Stimulated activated CD4-positive, alpha-beta T cell treated with anti-CD3 and anti-CD28 coated beads, TNF-alpha, amount 100 ng/mL, for 48 hours (primary cell): ENCODE measurements at regions not wholly inside any gene's neighbourhood (a gene's known extent, or its start where the extent isn't known, plus 50 kb on each side); places are given as distances from the start of the nearest gene placed in this dataset.

Experiments used
- DNase-seq, 3 donors: peaks; one replicate each; pipeline ENCODE4 v3.0.0-alpha.2; 2020; ENCODE audit warnings: low read depth in 3 of 3

DNA sequence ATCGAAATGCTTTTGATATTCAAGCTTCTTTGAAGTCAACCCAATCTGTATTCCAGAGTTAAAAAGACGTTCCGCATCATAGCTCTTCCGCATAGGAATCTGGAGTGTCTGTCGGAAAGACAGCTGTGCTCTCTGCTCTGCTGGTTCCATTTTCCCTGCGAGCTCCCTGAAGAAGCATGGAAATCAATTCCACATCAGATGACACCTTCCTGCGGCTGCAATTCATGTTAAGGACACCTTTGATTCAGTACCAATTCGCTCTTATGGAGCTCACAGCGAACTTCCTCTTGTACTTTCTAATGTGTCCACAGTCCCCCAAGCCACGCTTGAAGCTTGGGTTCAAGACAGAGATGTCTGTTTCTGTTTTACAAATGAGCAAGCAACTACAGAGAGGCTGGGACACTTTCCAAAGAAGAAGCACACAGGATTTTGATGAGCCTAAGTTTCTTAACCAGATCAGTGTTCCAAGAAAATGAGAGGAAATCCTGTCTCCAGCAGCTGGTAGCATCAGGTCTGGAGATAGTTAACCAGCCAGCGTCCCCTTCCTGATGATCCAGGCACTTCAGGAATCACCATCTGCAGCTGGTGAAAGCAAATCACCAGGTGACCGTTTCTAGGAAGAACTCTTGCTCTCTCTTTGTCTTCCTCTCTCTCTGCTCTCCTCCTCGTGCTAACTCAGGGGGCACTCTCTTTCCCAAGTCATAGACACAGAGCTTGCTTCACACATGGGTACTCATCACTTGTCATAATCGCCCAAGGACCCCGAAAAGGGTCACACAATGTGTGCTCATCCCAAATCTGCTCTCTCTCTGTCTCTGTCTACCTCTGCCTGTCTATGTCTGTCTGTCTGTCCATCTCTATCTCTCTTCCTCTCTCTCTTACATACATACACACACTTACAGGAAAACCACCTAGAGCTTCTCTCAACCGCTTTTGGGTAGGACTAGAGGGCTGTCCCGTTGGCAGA lies 281.8 kb downstream of the FAM43A start:
- no peak for DNase-seq

DNA sequence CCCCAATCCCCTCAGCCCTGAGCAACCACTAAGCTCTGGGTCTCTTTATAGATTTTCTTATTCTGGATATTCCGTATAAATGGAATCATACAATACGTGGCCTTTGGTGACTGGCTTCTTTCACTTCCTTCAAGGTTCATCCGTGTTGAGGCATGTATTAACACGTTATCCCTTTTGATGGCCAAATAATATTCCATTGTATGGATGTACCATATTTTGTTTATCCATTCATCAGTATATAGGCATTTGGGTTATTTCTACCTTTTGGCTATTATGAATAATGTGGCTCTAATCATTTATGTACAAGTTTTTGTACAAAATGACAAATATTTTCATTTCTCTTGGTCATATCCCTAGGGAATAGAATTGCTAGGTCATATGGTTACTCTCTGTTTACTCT lies 284.4 kb downstream of the FAM43A start:
- DNase-seq: no peak

DNA sequence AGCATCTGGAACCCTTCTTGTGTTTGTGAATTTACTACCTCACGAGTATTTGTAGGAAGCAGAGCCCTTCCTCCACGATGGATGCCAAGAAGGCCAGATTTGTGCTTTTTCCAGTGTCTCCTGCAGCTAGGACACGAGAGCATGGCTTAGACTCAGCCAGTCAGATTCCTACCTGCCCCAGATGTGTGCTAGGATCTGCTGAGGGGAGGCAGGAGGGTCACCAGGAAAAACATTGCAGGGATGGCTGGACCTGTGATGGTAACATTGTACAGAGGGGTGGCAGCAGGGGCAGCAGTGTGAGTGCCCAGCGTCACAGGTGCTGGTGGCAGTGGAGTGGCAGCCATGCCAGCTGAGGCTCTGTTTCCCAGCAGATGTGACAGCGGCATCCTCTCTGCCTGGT lies 285.3 kb downstream of the FAM43A start:
- DNase-seq: no peak

DNA sequence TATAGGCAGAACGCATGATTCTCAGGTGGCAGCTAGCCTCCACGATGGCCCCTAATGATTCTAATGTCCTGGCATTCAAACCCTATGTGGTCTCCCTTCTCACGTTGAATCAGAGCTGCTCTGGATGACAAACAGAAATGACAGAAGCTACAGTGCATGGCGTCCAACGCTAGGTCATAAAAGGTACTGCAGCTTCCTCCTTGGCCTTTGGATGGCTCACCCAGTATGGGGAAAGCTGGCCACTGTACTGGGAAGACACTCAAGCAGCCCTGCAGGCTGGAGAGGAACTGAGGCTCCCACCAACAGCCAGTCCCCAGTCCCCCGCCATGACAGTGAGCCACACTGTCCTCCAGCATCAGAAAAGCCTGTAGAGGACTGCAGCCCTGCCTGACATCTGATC lies 286.3 kb downstream of the FAM43A start:
- DNase-seq: no peak

DNA sequence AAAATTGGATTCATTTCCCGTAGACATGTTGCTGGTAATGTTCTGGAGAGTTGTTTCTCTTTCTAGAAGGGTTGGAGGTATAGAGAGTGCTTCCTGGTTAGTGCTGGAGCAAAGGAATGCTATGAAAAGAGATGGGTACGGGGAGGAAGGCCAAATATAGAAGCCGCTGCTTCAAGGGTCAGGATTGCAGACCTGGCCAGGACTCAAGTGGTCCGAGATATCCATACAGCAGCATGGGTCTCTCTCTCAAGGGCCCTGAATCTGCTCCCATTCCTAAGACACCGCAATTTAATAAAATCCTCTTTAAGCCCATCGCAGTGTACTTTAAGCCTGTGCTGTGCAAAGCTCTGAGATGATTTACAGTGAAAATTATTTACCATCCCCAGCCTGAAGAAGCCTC lies 287.0 kb downstream of the FAM43A start:
- no peak for DNase-seq

DNA sequence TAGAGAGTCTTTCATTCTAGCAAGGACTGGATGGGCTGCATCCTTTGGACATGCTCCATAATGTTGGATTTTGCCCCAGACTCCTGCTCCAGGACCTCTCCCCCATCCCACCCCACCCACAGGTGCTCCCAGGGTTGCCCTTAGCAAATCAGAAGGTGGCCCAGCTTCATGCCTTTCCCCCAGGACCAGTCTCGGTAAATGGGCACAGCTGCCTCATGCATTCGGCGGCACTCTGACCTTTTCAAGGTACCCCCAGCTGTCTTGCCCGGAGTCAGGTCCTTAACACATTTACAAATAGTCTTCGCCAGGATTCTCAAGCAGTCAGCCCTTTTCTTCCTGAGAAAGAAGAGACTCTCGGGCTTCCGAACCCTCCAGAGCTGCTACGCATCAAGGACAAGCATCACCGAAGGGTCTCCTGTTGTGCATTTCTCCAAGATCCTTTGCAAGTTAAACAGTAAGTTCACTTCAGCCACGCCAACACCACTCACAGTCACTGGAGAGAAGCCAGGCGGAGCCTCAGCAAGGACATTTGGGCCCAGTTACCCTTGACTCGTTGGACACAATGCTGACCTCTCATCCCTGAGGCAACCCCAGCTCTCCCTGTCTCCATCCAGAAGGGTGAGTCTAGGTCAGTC lies 287.8 kb downstream of the FAM43A start:
- no peak for DNase-seq

DNA sequence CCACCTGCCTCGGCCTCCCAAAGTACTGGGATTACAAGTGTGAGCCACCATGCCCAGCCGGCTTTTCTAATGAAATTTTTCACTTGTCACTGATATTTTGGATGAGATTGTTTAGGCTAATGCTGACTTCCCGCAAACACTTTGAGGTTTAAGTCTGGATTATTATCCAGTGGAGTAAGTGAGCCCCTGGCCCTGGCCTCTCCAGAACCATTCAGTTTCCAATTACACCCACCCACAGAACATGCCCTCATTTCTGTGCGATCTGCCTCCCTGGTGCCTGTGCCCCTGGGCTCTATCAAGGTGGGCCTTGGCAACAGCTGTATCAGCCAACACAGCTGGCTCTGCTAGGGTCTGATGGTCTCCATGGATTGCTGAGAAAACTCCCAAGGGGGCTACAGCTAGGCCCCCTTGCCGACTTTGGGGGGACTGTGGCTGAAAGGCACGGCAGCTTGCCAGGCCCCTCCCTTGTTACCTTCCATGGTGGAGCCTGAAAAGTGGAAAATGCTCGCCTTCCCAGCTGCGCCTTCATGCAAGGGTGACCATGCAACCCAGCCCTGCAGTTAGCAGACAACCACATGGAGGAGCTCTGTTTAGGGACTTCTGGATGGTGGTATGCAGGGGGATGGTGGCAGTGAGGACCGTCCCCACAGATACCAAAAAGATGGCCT lies 288.9 kb downstream of the FAM43A start:
- DNase-seq: no peak

DNA sequence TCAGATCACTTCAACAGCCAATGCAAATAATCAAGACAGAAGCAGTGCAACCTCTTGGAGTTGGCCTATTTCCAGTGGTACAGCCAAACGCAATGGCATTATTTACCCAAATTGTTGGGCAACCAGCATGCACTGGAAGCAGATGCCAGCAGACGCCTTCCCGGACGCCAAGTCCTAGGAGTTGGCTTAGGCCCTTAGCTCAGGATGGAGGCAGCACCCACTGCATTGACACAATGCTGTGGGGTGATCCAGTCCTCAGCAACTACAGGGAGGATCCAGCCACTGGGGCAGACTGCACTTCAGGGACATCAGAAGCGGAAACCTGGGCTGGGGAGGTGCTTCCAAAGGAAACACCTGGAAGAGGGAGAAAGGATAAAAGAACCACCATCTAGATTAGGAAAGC lies 290.4 kb downstream of the FAM43A start:
- no peak for DNase-seq

DNA sequence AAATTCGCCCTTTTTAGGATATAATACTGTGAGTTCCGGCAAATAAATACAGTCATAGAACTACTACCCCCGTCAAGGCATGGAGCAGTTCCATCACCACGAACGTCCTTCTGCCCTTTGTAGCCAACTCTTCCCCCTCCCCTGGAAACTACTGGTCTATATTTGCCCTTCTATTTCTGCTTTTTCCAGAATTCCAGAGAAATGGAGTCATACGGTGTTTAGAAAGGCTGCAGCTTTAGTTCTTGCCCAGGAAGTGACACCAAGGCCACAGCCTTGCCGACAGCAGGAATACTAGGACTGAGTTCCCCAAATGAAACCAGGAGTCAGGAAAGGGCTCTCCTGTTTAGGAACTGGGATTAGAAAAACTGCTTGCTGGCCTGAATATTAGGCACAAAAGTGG lies 291.2 kb downstream of the FAM43A start:
- no peak for DNase-seq

DNA sequence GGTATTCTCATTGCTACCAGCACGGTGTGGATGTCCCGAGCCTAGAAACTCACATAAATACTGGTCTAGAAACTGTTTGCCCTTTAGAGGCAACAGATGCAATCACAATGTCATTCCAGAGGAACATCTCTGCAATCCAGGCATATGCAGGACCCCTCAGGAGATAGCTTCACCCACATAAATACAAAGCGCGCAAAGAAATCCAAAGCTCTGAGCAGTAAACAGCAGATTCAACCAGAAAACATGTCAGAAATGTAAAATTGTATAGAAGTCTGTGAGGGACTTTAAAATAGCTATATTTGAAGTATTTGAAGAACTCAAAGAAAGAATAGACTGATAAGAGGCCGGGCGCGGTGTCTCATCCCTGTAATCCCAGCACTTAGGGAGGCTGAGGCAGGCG lies 291.7 kb downstream of the FAM43A start:
- DNase-seq: no peak

DNA sequence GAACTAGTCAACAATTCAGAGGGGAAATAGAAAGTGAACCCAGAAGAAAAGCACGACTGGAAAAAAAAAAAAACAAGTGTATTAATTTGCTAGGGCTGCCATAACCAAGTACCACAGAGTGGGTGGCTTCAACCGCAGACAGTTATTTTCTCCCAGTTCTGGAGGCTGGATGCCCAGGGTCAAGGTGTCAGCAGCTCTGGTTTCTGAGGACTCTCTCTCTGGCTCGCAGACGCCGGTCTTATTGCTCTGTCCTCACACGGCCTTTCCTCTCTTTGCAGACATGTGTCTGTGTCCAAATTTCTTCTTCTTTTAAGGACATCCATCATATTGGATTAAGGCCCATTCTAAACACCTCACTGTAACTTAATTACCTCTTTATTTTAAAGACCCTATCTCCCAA lies 291.8 kb downstream of the XXYLT1 start:
- DNase-seq: no peak

DNA sequence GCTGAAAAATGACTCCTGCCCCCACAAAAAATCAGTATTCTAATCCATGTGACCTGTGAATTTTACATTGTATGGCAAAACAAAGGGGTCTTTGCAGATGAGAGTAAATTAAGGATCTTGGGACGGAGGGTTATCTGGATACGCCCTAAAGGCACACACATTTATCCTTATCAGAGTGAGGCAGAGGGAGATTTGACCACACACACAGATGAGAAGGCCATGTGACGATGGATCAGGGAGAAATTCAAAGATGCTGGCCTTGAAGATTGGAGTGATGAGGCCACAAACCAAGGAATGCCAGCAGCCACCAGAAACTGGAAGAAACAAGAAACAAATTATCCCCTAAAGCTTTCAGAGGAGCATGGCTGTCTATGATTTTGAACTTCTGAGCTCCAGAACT lies 288.5 kb downstream of the XXYLT1 start:
- no peak for DNase-seq

DNA sequence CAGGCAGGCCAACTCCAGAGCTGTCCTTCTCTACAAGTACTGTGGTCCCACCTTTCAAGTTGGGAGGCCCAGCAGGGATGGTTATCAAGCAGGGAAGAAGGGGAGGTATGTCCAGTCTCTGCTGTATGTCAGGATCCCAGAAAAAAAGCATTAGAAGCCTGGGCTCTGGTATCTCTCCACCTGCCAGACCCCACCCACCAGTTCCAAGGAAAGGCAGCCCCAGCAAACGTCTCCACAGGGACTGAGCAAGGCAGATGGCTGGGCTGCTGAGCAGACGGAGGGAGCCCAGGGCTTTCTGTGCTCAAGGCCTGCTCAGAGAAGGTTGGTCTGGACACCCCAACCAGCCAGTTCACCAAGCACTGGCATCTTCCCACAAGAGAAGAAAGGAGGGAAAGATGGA lies 287.8 kb downstream of the XXYLT1 start:
- DNase-seq: no peak

DNA sequence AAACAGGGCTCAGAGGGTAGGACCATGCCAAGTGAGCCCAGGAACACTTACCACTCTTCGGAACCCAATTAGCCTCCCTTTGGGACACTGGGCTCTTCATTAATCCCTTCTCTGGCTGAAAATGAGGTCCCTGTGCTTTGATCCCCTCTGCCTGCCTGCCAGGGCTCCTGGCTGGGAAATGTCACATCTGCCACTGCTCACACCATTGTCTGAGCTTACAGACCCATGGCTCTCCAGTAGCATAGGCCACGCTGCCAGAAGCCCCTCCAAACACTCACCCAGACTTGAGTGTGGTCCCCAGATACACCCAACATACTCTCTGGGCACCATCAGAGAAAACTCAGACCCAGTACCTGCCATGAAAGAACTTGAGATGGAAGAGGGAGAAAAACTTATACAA lies 287.3 kb downstream of the XXYLT1 start:
- no peak for DNase-seq

DNA sequence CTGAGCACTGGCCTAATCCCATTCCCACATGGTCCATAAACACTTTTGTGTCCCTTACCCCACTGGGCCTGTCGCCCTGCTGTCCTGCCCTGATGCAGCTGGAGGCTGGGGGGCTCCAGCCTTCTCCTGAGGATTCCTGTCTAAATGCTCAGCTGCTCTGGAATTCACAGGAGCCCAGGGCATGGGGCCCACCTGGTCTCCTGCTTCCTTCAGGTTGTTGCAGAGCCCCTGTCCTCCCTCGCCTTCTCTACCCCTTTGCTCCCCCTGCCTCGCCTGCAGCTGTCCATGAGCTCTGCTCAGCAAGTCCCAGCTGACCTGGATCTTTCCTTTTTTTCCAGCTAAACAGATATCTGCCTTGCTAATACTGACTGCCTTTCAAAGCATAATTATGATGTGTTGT lies 286.9 kb downstream of the XXYLT1 start:
- DNase-seq: no peak

DNA sequence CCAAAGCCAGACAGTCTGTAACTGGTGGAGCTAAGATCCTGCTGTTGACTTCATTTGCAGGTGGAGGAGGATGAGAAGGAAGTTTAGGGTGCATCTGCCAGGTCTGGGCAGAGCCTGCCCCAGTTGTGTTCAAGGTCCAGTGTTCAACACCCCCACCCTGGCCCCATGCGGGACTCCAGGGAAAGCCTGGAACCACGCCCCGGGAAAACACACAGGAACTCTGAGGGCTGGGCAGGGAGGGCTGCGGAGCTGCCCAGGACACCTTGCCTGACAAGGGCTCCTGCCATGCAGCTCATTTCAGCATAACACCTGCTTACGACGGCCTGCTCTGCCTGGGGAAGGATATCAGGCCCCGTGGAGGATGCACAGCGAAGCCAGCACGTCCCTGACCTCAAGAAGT lies 286.3 kb downstream of the XXYLT1 start:
- DNase-seq: no peak

DNA sequence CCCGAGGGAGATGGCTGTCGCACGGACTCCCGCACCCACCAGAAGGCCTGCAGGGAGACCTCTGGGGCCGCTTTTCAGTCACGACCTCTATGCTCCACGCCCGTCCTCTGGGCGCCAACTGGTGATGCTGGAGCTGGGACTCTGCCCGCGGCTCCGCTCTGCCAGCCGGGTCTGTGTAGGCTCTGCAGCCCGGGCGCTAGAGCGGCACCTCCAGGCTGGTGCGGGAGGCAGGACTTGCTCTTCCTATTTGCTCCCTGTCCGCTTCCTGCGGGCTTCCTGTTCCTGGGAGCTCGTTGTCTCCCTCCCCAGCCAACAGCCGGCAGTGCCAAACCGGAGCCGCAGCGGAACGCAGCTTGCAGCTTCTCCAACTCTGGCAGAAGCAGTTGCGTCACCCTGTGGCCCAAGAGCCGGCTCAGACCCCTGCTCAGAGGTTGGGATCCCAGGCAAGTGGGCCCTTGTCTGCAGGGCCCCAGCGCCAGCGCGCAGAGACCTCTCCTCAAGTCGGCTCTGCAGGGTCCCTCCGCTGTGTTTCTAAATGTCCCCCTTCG lies 285.9 kb downstream of the XXYLT1 start:
- no peak for DNase-seq

DNA sequence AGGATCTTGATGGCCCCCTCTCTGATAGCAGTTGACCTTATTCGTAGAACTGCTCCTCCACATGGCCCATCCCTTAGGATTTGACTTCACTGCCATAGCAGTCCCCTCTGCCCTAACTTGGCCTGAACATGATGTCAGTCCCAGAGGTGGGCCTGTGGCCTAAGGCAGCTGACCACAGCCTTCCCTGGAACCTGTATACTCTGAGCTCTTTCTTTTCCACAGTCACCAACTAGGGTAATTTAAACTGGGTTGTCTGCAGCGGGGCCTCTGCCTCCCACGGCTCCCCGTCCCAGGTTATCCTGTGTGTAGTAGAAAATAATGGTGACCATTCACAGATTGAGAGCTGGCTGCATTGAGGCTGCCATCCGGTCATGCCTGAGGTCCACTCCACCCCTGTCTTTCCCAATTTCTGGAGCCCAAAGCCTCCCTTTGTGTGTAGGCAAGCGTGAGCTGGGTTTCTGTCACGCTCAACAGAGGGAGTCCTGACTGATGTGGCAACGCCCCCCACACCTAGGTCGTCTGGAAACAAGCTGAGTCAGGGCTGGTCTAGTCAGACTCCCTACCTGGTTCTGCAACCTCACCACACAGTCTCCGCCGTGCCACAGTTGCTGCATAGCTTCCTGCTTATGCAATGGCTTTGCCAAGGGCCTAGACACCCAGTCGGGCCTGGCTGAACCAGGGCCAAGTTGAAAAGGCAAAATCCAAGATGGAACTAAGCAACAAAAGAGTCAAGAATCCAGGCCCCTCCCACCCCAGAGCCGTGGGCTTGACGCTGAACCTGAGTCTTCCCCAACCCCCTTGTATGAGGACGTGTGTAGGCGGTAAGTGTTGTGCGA lies 284.5 kb downstream of the XXYLT1 start:
- DNase-seq: no peak

DNA sequence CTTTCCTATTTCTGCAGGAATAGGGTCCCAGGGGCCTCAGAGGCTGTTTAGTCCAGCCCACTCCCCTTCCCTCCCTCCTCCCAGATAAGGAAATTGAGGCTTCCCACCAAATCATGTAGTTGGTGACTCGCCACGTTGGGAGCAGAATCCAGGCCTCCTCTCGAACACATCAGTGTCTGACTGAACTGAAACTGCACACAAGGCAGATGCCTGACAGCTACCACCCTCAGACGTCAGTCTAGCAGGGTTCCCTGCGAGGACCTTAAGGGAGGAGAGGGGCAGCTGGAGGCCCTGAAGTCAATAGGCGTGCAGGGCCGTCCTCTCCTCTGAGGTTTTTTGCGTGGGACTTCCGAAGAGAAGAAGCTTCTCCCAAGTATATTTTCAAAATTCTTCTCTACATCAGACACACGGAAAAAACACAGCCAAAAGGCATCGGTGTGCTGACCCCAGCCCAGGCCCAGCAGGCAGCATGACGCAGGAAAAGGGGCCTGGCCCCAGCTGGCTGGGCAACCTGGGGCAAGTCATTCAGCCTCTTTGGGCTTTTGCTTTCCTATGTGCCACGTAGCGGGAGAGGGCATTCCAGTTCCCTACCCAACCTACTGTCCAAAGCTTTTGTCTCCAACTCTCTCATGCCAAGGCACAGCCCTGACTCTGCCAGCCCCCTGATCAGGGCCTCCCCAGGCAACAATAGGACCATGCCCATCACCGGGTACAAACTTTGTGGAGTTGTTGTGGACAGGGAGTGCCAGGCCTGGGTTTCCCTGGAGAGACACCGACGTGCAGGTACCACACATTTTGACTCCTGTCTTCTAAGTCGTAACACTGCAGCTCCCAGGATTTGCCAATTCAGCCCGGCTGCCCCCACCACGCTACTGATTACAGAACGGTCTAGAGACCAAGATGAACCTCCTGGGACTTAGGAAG lies 283.1 kb downstream of the XXYLT1 start:
- no peak for DNase-seq

DNA sequence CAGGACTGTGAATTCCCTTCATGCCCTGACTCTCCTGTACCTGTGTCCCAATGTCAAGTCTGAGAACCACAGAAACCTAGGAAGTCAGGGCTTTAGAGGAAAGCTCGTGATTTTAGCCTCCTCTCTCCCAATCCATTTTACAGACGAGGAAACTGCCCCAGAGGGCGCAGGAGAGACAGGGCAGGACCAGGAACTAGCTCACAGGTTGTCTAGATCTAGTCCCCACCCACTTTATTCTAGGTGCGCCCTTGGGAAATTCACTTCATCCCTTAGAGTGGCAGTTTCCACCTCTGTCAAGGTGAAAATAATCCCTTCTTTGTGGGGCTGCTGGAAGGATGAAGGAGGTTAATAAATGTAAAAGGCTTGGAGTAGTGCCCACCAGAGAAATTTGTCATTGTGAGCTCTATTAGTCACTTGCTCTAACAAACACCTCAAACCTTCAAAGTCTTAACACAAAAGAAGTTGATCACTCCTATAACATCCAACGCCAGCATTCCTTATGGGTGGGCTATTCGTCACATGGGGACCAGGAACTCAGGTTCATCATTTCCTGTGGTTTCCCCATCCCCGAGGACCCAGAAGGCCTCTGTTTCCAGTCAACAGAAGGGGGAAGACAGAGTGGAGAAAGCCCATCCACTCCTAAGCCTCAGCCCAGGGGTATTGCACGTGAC lies 282.3 kb downstream of the XXYLT1 start:
- DNase-seq: no peak
